ENCODE measurements at regions not wholly inside any gene's neighbourhood (a gene's known extent, or its start where the extent isn't known, plus 50 kb on each side); places are given as distances from the start of the nearest gene placed in this dataset.

GRCh38 chr1:114262337-114262736 is 108.7 kb upstream of the SYT6 start:
- BruUV-seq (replicated peaks): no TSS peak
- peaks cover 0 to 7% of the 10 kb centered on the region in 2 experiments; a peak in 1 of 5 replicates for H3K27me3 ChIP-seq (ENCODE audit: control insufficient read depth in 2 of 2, insufficient read depth in 2 of 2, low read length in 2 of 2)
- no peak overlapping the region for H3K4me3 ChIP-seq
- H3K36me3 ChIP-seq (ENCODE audit: control insufficient read depth, insufficient read depth, low read length): no peaks in the 10 kb centered on the region
- no peak for ATAC-seq
- H3K4me1 ChIP-seq (replicated peaks in 1 of 2; ENCODE audit: control insufficient read depth in 2 of 2, insufficient read depth in 2 of 2, low read length in 2 of 2): no peaks in the 10 kb centered on the region
- ChIA-PET POLR2A (no interaction called here), CTCF (ENCODE audit: low intra/inter-chr PET ratio) (no interaction called here)
- DNase-seq (ENCODE audit: extremely low read depth in 1 of 4, low spot score in 3 of 4): no peak
- no peaks in the 10 kb centered on the region for H3K9me1 ChIP-seq (ENCODE audit: control insufficient read depth, insufficient read depth, low read length)
- H3K9me3 ChIP-seq (replicated peaks; ENCODE audit: control insufficient read depth, insufficient read depth, low read depth, low read length): no peaks in the 10 kb centered on the region
- H3K9ac ChIP-seq (ENCODE audit: insufficient read depth in 1 of 2, low read depth in 2 of 2, low read length in 2 of 2): no peak overlapping the region
- in situ Hi-C loops (cut with MboI): no loop called here
- no peaks in the 10 kb centered on the region for H3K79me2 ChIP-seq (ENCODE audit: control insufficient read depth, insufficient read depth, low read length)
- intact Hi-C loops (cut with micrococcal nuclease): no loop called here
- no peak overlapping the region for H3K4me2 ChIP-seq (ENCODE audit: insufficient read depth, low read length)
- H2AFZ ChIP-seq (ENCODE audit: low read depth, low read length): no peak overlapping the region
- FAIRE-seq: no peak
- 0% methylated on average over 2 of the region's 2 CpGs for WGBS (ENCODE audit: insufficient coverage, low coverage, missing lambda C conversion rate)
- H4K20me1 ChIP-seq (replicated peaks; ENCODE audit: control insufficient read depth, insufficient read depth, low read length): no peaks in the 10 kb centered on the region
- no peak overlapping the region for H3K27ac ChIP-seq (ENCODE audit: extremely low read depth, low read depth, low read length)
- no peak for TF ChIP-seq NELFE (IDR thresholded peaks at IDR 0.05; ENCODE audit: insufficient read depth, insufficient read length)

DNA sequence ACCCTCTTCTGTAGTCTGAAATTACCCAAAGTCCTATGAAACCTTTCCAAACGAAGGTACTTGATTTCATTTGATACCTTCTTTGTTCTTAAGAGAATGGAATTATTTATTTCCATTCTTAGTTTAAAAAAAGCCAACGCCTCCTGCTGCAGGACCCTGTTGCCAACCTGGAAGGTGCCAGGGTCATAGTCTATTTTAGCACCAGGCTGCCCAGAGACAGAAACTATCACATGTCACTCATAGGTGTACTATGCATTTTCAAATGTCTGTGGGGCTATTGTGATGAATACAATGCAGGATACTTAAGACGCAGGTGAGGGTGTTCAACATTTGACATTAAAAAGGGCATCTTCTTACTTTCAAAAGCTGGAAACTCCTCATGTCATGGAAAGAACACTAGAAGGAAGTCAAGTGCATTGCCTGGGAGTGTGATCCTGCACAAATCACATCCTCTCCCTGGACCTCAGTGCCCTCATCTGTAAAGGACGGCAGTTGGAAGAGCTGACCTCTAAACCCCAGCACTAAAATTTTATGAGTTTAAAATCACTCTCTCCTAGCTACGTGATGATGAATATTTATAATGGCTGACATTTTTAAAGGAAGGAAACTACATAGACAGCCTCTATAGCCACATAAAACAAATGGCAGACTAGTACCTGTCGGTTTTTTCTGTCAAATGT is 107.3 kb upstream of the SYT6 start:
- H3K4me1 ChIP-seq (replicated peaks in 1 of 2; ENCODE audit: control insufficient read depth in 2 of 2, insufficient read depth in 2 of 2, low read length in 2 of 2): no peaks in the 10 kb centered on the region
- H3K79me2 ChIP-seq (ENCODE audit: control insufficient read depth, insufficient read depth, low read length): no peaks in the 10 kb centered on the region
- H3K9me1 ChIP-seq (ENCODE audit: control insufficient read depth, insufficient read depth, low read length): no peaks in the 10 kb centered on the region
- H3K4me3 ChIP-seq: no peak overlapping the region
- no peaks in the 10 kb centered on the region for H4K20me1 ChIP-seq (replicated peaks; ENCODE audit: control insufficient read depth, insufficient read depth, low read length)
- no peak for FAIRE-seq
- DNase-seq (ENCODE audit: extremely low read depth in 1 of 4, low spot score in 3 of 4): no peak
- no peak overlapping the region for H3K27ac ChIP-seq (ENCODE audit: extremely low read depth, low read depth, low read length)
- POLR2A ChIA-PET: no interaction called here
- intact Hi-C loops (cut with micrococcal nuclease): no loop called here
- peaks cover 0 to 7% of the 10 kb centered on the region in 2 experiments; a peak in 1 of 5 replicates for H3K27me3 ChIP-seq (ENCODE audit: control insufficient read depth in 2 of 2, insufficient read depth in 2 of 2, low read length in 2 of 2)
- H3K9ac ChIP-seq (ENCODE audit: insufficient read depth in 1 of 2, low read depth in 2 of 2, low read length in 2 of 2): no peak overlapping the region
- H2AFZ ChIP-seq (ENCODE audit: low read depth, low read length): no peak overlapping the region
- H3K9me3 ChIP-seq (replicated peaks; ENCODE audit: control insufficient read depth, insufficient read depth, low read depth, low read length): no peaks in the 10 kb centered on the region
- no peaks in the 10 kb centered on the region for H3K36me3 ChIP-seq (ENCODE audit: control insufficient read depth, insufficient read depth, low read length)
- no peak for TF ChIP-seq ZNF239 (CRISPR knock-in tag; IDR thresholded peaks at IDR 0.05)
- TF ChIP-seq RBBP5 (IDR thresholded peaks at IDR 0.05; ENCODE audit: borderline replicate concordance, insufficient read depth, low read length, poor library complexity, severe bottlenecking): no peak
- TF ChIP-seq GATAD2B (IDR thresholded peaks at IDR 0.05; ENCODE audit: borderline replicate concordance): no peak
- TF ChIP-seq EWSR1 (IDR thresholded peaks at IDR 0.05; ENCODE audit: borderline replicate concordance, low read depth, partially characterized antibody): no peak
- TF ChIP-seq, protein P1, sequence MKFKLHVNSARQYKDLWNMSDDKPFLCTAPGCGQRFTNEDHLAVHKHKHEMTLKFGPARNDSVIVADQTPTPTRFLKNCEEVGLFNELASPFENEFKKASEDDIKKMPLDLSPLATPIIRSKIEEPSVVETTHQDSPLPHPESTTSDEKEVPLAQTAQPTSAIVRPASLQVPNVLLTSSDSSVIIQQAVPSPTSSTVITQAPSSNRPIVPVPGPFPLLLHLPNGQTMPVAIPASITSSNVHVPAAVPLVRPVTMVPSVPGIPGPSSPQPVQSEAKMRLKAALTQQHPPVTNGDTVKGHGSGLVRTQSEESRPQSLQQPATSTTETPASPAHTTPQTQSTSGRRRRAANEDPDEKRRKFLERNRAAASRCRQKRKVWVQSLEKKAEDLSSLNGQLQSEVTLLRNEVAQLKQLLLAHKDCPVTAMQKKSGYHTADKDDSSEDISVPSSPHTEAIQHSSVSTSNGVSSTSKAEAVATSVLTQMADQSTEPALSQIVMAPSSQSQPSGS (CRISPR knock-in tag; IDR thresholded peaks at IDR 0.05): no peak
- TF ChIP-seq AFF4 (CRISPR knock-in tag; IDR thresholded peaks at IDR 0.05): no peak
- no peak for TF ChIP-seq TEAD1 (CRISPR knock-in tag; IDR thresholded peaks at IDR 0.05)
- in situ Hi-C loops (cut with MboI): no loop called here
- H3K4me2 ChIP-seq (ENCODE audit: insufficient read depth, low read length): no peak overlapping the region
- 0% methylated on average over 6 of the region's 6 CpGs for WGBS (ENCODE audit: insufficient coverage, low coverage, missing lambda C conversion rate)
- CTCF ChIA-PET (ENCODE audit: low intra/inter-chr PET ratio): no interaction called here
- ATAC-seq: no peak
- BruUV-seq (replicated peaks): no TSS peak

Measured in K562 (cell line).